Peyer's patch (tissue), 4 donors: ENCODE measurements at regions not wholly inside any gene's neighbourhood (a gene's known extent, or its start where the extent isn't known, plus 50 kb on each side); places are given as distances from the start of the nearest gene placed in this dataset.

ENCODE experiments used
- CTCF ChIP-seq, 6 experiments: fragments of 450-650 bp in 4 of 6; fragments of 200-600 bp in 2 of 6; sonication (generic) in 1 of 6; IDR thresholded peaks; one replicate each; pipeline ENCODE4 v1.5.1; 2017 to 2019; ENCODE audit warnings: antibody characterized with exemption in 6 of 6, mild to moderate bottlenecking in 3 of 6, moderate library complexity in 1 of 6
- POLR2A ChIP-seq, 2 donors: fragments of 450-650 bp; IDR thresholded peaks; one replicate each; pipeline ENCODE4 v1.5.1; 2017; ENCODE audit warnings: antibody characterized with exemption in 2 of 2, mild to moderate bottlenecking in 2 of 2, moderate library complexity in 2 of 2

GRCh38 chr2:226467221-226467620 lies 332.4 kb downstream of the IRS1 start:
- no peak for TF ChIP-seq CTCF (IDR thresholded peaks at IDR 0.05)
- TF ChIP-seq POLR2A (IDR thresholded peaks at IDR 0.05) = no peak
